HFF-Myc (cell line): ENCODE measurements at regions not wholly inside any gene's neighbourhood (a gene's known extent, or its start where the extent isn't known, plus 50 kb on each side); places are given as distances from the start of the nearest gene placed in this dataset.

Experiments used
- DNase-seq: peaks from one replicate; pipeline ENCODE4 v3.0.0-alpha.2; 2011; ENCODE audit warnings: low read depth; ENCODE audit errors: extremely low read depth
- H3K4me3 ChIP-seq: replicated peaks from 2 replicates; pipeline ENCODE4 v1.5.1; 2011; ENCODE audit warnings: low read depth, mild to moderate bottlenecking, control low read depth, low read length
- TF ChIP-seq, protein P1 (sequence below): IDR thresholded peaks from 2 replicates; pipeline ENCODE4 v1.5.1; 2012; ENCODE audit warnings: mild to moderate bottlenecking, low read depth, low read length, control low read depth; ENCODE audit errors: missing control alignments

- no peak overlapping the region for H3K4me3 ChIP-seq
- no peak for DNase-seq
- TF ChIP-seq, protein P1, sequence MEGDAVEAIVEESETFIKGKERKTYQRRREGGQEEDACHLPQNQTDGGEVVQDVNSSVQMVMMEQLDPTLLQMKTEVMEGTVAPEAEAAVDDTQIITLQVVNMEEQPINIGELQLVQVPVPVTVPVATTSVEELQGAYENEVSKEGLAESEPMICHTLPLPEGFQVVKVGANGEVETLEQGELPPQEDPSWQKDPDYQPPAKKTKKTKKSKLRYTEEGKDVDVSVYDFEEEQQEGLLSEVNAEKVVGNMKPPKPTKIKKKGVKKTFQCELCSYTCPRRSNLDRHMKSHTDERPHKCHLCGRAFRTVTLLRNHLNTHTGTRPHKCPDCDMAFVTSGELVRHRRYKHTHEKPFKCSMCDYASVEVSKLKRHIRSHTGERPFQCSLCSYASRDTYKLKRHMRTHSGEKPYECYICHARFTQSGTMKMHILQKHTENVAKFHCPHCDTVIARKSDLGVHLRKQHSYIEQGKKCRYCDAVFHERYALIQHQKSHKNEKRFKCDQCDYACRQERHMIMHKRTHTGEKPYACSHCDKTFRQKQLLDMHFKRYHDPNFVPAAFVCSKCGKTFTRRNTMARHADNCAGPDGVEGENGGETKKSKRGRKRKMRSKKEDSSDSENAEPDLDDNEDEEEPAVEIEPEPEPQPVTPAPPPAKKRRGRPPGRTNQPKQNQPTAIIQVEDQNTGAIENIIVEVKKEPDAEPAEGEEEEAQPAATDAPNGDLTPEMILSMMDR, result no peak
Measured at GRCh38 chr2:200177971-200178911, 128.3 kb upstream of the SPATS2L start.

- H3K4me3 ChIP-seq, result no peak overlapping the region
- no peak for DNase-seq
- TF ChIP-seq, protein P1, result no peak
Measured at GRCh38 chr2:200179151-200179550, 127.3 kb upstream of the SPATS2L start.

- no peak overlapping the region for H3K4me3 ChIP-seq
- no peak for DNase-seq
- TF ChIP-seq, protein P1, result no peak
Measured at GRCh38 chr2:200180943-200181342, 125.5 kb upstream of the SPATS2L start.

DNA sequence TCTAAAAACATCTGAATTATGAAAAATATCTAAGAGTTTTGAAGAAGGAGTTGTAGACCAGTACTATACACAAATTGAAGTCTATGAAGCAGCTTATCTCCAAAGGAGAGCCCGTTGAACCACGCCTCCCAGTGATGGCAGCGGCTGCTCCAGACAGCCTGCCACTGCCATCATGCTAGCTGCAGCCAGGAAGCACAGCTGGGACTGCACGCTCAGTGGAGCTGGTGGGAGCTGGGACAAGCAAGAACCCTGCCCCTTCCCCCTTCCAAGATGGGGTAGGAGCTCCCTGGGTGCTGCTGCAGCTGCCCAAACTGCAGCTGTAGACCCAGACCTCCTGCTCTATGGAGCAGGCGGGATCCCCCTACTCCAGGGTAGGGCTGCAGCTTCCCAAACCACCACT is 124.7 kb upstream of the SPATS2L start:
- TF ChIP-seq, protein P1, result no peak
- H3K4me3 ChIP-seq, result no peak overlapping the region
- DNase-seq, result no peak

GRCh38 chr2:200184748-200185627 is 121.5 kb upstream of the SPATS2L start:
- TF ChIP-seq, protein P1, result no peak
- no peak for DNase-seq
- H3K4me3 ChIP-seq, result no peak overlapping the region

- no peak for DNase-seq
- no peak overlapping the region for H3K4me3 ChIP-seq
- TF ChIP-seq, protein P1, result no peak
Measured at GRCh38 chr2:200185628-200186000, 120.9 kb upstream of the SPATS2L start.
